GM18861 (cell line): ENCODE measurements at regions not wholly inside any gene's neighbourhood (a gene's known extent, or its start where the extent isn't known, plus 50 kb on each side); places are given as distances from the start of the nearest gene placed in this dataset.
"Not testable (repeated sequence)": the region's sequence is repeated elsewhere in the genome, so short reads cannot be mapped to it uniquely, and the experiment has no call there.

ENCODE experiments used
- ATAC-seq: cut with Tn5 transposase; IDR thresholded peaks from one replicate; pipeline ENCODE4 v1.9.1; 2021; ENCODE audit not compliant: unreplicated experiment

GRCh38 chr9:87041553-87042235 is 94.4 kb upstream of the GAS1 start:
- not testable (repeated sequence) for ATAC-seq

DNA sequence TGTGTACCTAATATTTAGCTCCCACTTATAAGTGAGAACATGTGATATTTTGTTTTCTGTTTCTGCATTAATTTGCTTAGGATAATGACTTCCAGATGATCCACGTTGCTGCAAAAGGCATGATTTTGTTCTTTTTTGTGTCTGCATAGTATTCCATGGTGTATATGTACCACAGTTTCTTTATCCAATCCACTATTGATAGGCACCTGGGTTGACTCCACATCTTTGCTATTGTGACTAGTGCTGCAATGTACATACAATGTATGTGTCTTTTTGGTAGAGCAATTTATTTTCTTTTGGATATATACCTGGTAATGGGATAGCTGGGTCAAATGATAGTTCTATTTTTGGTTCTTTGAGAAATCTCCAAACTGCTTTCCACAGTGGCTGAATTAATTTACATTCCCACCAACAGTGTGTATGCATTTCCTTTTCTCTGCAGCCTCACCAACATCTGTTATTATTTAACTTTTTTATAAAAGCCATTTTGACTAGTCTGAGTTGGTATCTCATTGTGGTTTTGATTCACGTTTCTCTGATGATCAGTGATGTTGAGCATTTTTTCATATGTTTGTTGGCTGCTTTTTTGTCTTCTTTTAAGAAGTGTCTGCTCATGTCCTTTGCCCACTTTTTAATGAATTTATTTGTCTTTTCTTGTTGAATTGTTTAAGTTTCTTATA is 102.8 kb upstream of the GAS1 start:
- not testable (repeated sequence) for ATAC-seq

- ATAC-seq: no peak
These were observed 107.8 kb upstream of the GAS1 start for GRCh38 chr9:87054999-87055686.

- no peak for ATAC-seq
These were observed 112.5 kb upstream of the GAS1 start for GRCh38 chr9:87059772-87060171.

GRCh38 chr9:87062746-87063145 is 115.4 kb upstream of the GAS1 start:
- no peak for ATAC-seq

DNA sequence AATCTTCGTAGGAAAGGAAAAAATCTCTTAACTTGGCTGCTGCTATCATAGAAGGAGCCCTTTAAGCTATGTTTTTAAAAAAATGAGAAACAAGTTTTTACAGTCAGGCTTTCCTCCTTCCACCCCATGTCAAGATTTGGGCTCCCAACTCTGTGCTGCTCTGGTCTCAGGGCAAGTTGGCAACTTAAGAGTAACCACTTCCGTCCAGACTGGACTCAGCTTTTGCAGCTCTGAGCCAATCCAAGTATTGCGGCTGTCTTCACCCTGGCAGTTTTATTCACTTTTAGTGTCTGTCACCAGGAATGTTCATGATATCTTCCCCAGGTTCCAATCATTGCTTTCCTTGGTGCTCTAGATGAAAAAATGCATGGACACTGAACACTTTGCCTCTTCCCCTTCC is 115.9 kb upstream of the GAS1 start:
- ATAC-seq: no peak

DNA sequence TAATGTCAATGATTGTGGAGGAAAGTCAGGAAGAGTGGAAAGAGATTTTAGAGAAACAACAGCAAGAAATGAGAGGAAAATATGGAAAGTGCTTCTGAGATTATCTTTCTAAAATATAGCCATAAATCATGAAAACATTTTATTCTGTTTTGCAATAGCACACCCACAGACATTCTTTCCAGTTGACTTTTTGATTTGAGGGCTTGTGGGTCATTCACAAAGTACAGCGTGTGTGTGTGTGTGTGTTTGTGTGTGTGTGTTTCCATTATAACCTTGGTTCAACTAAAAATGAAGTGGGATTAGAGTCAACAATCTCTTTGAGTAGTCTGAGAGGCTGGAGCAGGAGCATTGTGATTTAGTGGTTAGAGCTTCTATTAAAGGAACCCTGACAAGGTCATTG is 116.6 kb upstream of the GAS1 start:
- ATAC-seq: no peak

GRCh38 chr9:87064311-87064710 is 117.0 kb upstream of the GAS1 start:
- no peak for ATAC-seq

GRCh38 chr9:87065981-87066380 is 118.7 kb upstream of the GAS1 start:
- no peak for ATAC-seq

GRCh38 chr9:87067426-87067825 is 120.1 kb upstream of the GAS1 start:
- ATAC-seq: no peak

DNA sequence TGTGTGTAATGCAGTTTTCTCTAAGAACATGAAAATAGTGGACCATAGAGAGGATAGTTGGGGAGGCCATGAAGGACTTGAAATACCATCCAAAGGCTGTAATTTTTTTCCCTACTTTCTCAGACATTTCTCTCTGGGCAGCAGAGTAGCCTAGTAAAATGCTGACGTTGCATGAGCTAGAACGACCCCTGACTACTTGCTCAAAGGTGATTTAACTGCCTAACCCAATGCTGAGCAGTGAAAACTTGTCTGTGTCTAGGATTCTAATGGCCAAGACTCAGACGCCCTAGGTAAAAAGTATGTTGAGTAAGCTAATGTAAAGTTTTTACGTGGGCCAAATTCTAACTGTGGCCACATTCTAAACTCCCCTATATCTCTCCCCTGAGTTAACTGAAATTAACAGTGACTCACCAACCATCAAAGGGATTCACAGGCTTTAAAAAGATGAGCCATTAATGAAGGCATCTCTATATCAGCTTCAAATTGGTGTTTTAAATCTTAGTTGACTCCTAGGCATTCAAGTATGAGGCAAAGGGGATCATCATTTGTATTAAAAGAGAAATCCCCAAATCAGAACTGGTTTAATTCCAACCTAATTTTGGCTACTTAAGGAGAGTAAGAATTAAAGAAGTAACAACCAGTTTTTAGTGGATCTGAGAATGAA is 121.0 kb upstream of the GAS1 start:
- no peak for ATAC-seq

- no peak for ATAC-seq
These were observed 122.4 kb upstream of the GAS1 start for GRCh38 chr9:87069690-87070089.

DNA sequence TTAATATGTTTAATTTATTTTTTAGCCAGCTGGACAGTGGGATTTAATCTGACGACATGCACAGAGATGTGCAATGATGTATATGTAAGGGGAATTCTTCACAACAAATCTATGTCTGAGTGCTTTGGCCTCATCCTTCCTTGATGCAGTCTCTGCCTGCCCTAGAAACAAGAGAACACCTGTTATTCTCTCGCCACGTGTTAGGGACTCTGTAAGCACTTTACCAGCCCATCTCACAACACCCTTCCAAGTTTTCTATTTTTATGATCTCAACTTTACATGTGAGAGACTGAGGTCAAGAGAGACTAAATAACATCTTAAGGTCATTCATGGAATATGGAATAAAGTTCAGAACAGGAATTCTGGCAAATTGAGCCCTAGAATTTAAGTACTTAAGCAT is 123.0 kb upstream of the GAS1 start:
- ATAC-seq: no peak

- no peak for ATAC-seq
These were observed 124.2 kb upstream of the GAS1 start for GRCh38 chr9:87071473-87071872.

DNA sequence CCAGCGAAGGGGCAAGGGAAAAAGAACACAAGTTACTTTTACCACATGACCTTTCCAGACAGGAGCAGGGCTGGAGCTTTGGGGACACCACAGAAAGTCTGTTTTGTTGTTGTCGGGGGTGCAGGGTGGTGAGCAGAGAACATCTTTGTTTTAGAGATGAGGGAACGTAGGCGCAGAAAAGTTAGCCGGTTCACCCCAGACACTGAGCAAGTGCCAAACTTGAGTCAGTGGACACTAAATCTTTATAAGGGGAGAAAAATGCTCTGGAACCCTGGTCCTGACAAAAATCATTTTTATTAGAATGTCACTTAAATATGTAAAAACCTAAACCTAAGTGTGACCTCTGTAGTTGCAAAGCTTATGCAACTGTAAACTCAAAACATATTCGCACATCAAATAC is 126.4 kb upstream of the GAS1 start:
- no peak for ATAC-seq

DNA sequence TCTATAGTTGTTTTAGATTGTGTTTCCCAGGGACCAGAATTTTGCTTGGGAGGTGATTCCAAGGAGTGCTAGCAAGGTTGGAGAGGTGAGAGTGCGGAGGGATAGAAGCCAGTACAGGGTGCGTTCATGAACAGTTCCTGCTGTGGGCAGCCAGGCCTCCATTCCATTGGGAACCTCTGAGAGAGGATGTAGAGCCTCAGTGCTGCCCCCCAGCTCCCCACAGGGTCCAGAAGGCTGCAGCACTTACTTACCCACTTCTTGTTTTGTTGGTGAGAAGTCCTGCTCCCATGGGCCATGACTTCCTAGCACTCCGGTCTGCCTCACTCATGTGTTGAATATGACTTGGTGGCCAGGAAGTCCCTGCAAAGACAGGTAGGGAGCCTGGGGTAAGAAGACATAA is 128.2 kb upstream of the GAS1 start:
- no peak for ATAC-seq

DNA sequence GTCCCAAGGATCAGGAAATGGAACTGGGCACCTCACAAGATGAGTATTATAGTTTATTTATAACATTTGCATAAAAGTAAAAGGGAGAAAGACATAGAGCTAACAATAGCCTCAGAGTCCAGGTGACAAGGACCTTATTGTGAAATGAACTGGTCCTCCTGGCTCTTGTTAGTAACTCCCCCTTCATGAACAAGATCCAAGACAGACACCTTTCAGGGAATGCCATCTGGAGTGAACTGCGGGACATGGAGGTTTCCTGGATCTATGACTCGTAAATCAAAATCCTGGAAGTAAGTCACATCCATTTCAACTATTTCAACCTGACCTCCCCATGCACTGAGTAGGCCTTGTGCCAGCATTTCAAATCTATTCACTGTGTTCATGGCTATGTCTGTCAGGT is 129.5 kb upstream of the GAS1 start:
- no peak for ATAC-seq

DNA sequence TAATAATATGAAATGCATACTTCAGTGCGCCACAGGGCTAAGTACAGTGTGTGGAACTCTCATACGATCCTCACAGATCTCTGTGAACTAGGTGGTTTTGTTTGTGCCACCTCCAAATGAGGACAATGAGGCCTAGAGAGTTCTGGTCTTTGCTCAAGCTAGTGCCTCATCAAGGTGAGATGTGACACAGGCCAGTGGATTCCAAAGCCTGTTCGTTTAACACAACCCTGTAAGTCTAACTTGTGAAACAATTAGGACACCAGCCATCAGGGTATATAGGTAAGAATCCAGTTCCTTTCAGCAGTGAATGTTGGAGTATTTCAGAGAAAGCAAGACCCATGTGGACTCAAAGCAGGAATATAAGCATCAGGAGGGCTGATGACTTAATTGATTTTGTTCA is 130.7 kb upstream of the GAS1 start:
- no peak for ATAC-seq

DNA sequence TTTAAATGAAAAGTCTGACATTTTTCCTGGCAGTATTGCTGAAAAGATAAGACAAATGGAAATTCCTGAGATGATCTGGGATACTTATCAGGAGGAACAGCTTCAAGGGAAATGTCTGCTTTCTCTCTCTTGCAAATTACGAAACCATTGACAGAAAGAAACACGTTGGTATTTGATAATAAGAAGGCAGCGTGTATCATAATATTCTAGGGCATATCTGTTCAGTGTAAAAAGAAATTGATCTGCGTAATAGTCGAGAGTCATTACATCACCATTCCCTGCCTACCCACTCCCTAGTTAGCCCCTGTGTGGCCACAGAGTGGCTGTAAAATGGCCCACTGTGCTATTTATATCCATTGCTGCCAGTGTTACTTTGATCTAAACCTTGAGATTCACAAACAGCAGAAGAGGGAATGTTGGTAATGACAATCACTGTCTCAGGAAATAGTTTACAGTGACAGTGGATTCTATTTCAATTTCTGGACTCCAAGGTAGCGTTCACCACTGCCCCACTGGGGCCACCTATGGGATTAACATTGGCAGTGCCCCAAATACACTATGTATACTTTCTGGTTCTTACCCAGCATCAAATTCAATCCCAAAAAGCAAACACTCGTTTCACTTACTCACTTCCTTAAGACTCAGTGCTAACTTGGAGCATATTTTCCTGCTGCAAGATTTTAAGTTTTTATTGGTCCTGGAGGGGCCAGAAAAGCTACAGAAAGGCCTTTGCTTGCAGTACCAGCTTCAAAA is 133.4 kb upstream of the GAS1 start:
- no peak for ATAC-seq

GRCh38 chr9:87081503-87081902 is 134.2 kb upstream of the GAS1 start:
- ATAC-seq: no peak

DNA sequence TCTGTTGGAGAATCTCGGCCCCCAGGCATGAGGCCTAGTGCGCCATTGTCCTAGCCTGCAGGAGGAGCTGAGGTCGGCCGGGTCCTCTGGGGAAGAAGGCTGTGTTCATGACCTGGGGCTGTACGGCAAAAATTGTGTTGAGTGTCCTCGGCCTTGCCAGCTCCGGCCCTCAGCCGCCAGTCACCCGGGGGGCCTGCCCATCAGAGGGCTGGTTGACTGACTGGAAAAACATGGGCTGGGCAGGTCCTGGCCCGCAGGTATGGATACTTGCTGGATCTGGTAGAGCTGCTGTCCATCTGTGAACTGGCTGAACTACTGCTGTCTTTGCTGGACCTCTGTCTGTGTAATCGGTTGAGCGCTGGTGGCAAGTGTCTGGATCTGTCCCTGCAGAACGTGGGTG is 136.7 kb upstream of the GAS1 start:
- no peak for ATAC-seq
